Erythroblast (primary cell): ENCODE measurements at regions not wholly inside any gene's neighbourhood (a gene's known extent, or its start where the extent isn't known, plus 50 kb on each side); places are given as distances from the start of the nearest gene placed in this dataset.

Experiments used
- GATA1 ChIP-seq: IDR thresholded peaks from 2 replicates; pipeline ENCODE4 v1.6.1; 2011; ENCODE audit warnings: low read depth, mild to moderate bottlenecking, control low read depth, low read length, moderate library complexity
- POLR2A ChIP-seq: IDR thresholded peaks from 2 replicates; pipeline ENCODE4 v1.6.1; 2011; ENCODE audit warnings: mild to moderate bottlenecking, low read length

DNA sequence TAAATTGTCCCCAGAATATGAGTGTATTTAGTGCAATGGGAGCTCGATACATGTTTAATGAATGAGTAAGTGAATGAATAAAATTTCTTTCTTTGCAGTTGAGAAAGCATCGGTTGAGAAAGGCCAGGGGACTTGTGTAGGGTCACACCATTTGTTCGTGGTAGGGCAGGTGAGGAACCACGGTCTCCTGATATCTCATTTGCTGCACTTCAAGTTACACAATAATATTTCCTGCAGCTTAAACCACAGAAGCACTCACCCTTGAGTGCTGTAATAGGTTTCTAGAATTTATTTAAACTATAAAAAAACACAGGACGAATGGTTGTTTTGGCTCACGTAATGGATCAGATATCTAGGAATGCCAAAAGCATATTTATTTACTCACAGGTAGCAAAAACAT, 429.8 kb downstream of the SPATA31D1 start:
- TF ChIP-seq POLR2A (no peak), GATA1 (no peak)
